Chondrocyte (in vitro differentiated cells): ENCODE measurements at regions not wholly inside any gene's neighbourhood (a gene's known extent, or its start where the extent isn't known, plus 50 kb on each side); places are given as distances from the start of the nearest gene placed in this dataset.

Experiments
- DNase-seq: peaks from one replicate; pipeline ENCODE4 v3.0.0; 2021; ENCODE audit warnings: mixed read lengths, low spot score
- H3K27ac Mint-ChIP-seq: one replicate; pipeline ENCODE4 v1.8.0; 2021; ENCODE audit warnings: mild to moderate bottlenecking, moderate library complexity, mixed read lengths; ENCODE audit not compliant: unreplicated experiment
- H3K27me3 Mint-ChIP-seq: 2 replicates; pipeline ENCODE4 v1.8.0; 2021; ENCODE audit warnings: low read depth, mixed read lengths
- H3K36me3 Mint-ChIP-seq: 2 replicates; pipeline ENCODE4 v1.8.0; 2021; ENCODE audit warnings: low read depth, mixed read lengths
- H3K4me1 Mint-ChIP-seq: 2 replicates; pipeline ENCODE4 v1.8.0; 2021; ENCODE audit warnings: low read depth, mild to moderate bottlenecking, mixed read lengths
- H3K4me3 Mint-ChIP-seq: one replicate; pipeline ENCODE4 v1.8.0; 2021; ENCODE audit warnings: mild to moderate bottlenecking, moderate library complexity, mixed read lengths; ENCODE audit not compliant: unreplicated experiment
- H3K9me3 Mint-ChIP-seq: 2 replicates; pipeline ENCODE4 v1.8.0; 2021; ENCODE audit warnings: low read depth, mixed read lengths
- CTCF ChIP-seq: fragments of 200-600 bp; sonication (generic); IDR thresholded peaks from 2 replicates; pipeline ENCODE4 v1.5.0; 2021; ENCODE audit warnings: antibody characterized with exemption, mild to moderate bottlenecking, moderate library complexity

- H3K9me3 Mint-ChIP-seq: no peaks in the 10 kb centered on the region
- H3K27ac Mint-ChIP-seq: no peak overlapping the region
- DNase-seq: no peak
- peaks cover 21% of the 10 kb centered on the region for H3K4me1 Mint-ChIP-seq
- H3K4me3 Mint-ChIP-seq: no peak overlapping the region
- H3K36me3 Mint-ChIP-seq: no peaks in the 10 kb centered on the region
- TF ChIP-seq CTCF: no peak
- no peaks in the 10 kb centered on the region for H3K27me3 Mint-ChIP-seq
These were observed 93.6 kb upstream of the BCAR3 start for GRCh38 chr1:93775224-93775623.

DNA sequence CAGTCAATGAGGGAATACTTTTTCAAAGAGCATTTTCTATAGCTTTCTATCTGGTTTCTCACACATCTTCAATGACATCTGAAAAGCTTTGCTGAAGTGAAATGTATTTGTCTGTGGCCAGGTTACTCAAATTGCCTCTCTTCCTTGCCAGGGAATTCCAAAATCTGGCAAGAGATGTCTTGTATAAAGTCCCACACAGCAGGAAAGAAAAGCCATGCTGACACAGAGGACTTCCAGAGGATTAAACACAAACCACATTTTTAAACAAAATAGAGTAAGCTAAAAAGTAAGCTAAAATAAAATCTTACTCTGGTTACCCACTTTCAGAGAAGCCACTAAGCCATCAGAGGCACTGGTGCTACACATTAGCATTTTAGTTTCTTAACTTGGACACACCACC, 93.1 kb upstream of the BCAR3 start:
- H3K27ac Mint-ChIP-seq: no peak overlapping the region
- no peak overlapping the region for H3K4me3 Mint-ChIP-seq
- no peaks in the 10 kb centered on the region for H3K27me3 Mint-ChIP-seq
- DNase-seq: no peak
- H3K9me3 Mint-ChIP-seq: no peaks in the 10 kb centered on the region
- peaks cover 16% of the 10 kb centered on the region for H3K4me1 Mint-ChIP-seq
- no peak for TF ChIP-seq CTCF
- H3K36me3 Mint-ChIP-seq: no peaks in the 10 kb centered on the region

GRCh38 chr1:93773049-93773838, 91.6 kb upstream of the BCAR3 start:
- Mint-ChIP-seq H3K4me1 (peaks cover 24% of the 10 kb centered on the region), H3K4me3 (no peak overlapping the region), H3K9me3 (no peaks in the 10 kb centered on the region), H3K27me3 (no peaks in the 10 kb centered on the region), H3K27ac (no peak overlapping the region), H3K36me3 (no peaks in the 10 kb centered on the region)
- DNase-seq: no peak
- TF ChIP-seq CTCF: no peak

DNA sequence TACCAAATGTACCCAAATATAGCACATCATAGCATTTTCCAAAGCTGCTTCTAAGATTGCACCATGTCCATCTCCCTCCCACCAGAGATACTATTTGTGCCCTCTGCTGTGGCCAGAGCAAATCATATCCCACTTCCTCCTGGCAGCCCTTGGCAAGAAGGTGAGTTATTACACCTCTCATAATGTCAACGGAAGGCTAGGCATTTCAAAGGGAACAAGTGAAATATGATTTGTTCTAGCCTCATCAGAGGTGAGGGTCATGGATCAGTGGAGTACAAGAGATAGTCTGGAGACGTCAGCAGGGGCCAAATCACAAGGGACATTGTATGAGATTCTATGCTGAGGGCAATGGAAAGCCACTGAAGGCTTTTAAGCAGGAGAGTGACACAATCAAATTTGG, 90.2 kb upstream of the BCAR3 start:
- Mint-ChIP-seq H3K27ac (no peak overlapping the region), H3K4me3 (no peak overlapping the region), H3K27me3 (no peaks in the 10 kb centered on the region), H3K36me3 (no peaks in the 10 kb centered on the region), H3K4me1 (peaks cover 31% of the 10 kb centered on the region), H3K9me3 (no peaks in the 10 kb centered on the region)
- no peak for DNase-seq
- TF ChIP-seq CTCF: no peak

GRCh38 chr1:93770640-93771039, 89.0 kb upstream of the BCAR3 start:
- H3K4me1 Mint-ChIP-seq: peaks cover 31% of the 10 kb centered on the region
- H3K27ac Mint-ChIP-seq: no peak overlapping the region
- no peak overlapping the region for H3K4me3 Mint-ChIP-seq
- DNase-seq: no peak
- TF ChIP-seq CTCF: no peak
- no peaks in the 10 kb centered on the region for H3K9me3 Mint-ChIP-seq
- H3K27me3 Mint-ChIP-seq: no peaks in the 10 kb centered on the region
- no peaks in the 10 kb centered on the region for H3K36me3 Mint-ChIP-seq
